GM21737 (cell line): ENCODE measurements at regions not wholly inside any gene's neighbourhood (a gene's known extent, or its start where the extent isn't known, plus 50 kb on each side); places are given as distances from the start of the nearest gene placed in this dataset.

ENCODE experiments used
- ATAC-seq: cut with Tn5 transposase; IDR thresholded peaks from one replicate; pipeline ENCODE4 v1.9.1; 2021; ENCODE audit warnings: mild to moderate bottlenecking, moderate library complexity; ENCODE audit not compliant: unreplicated experiment

GRCh38 chr13:50071379-50071778, 56.1 kb downstream of the KCNRG start:
- no peak for ATAC-seq

GRCh38 chr13:50072676-50073075, 57.4 kb downstream of the KCNRG start:
- ATAC-seq = no peak

GRCh38 chr13:50073340-50073739, 58.1 kb downstream of the KCNRG start:
- no peak for ATAC-seq

- ATAC-seq = no peak
Measured at GRCh38 chr13:50074843-50075242, 59.6 kb downstream of the KCNRG start.

GRCh38 chr13:50075619-50076097, 60.4 kb downstream of the KCNRG start:
- no peak for ATAC-seq

GRCh38 chr13:50077431-50077830, 62.2 kb downstream of the KCNRG start:
- no peak for ATAC-seq

- ATAC-seq = no peak
Measured at GRCh38 chr13:50078231-50078894, 63.1 kb downstream of the KCNRG start.

GRCh38 chr13:50078895-50079654, 63.8 kb downstream of the KCNRG start:
- ATAC-seq = no peak

- ATAC-seq = no peak
Measured at GRCh38 chr13:50079655-50080202, 64.5 kb downstream of the KCNRG start.

- no peak for ATAC-seq
Measured at GRCh38 chr13:50080203-50080910, 65.1 kb downstream of the KCNRG start.

GRCh38 chr13:50080911-50081678, 65.9 kb downstream of the KCNRG start:
- peak; percentile 22 for ATAC-seq

GRCh38 chr13:50081679-50082425, 66.6 kb downstream of the KCNRG start:
- peak; percentile 50 for ATAC-seq

GRCh38 chr13:50082426-50083281, 67.4 kb downstream of the KCNRG start:
- peak; percentile 57 for ATAC-seq

GRCh38 chr13:50085063-50085462, 69.8 kb downstream of the KCNRG start:
- ATAC-seq = no peak

GRCh38 chr13:50089633-50090032, 74.4 kb downstream of the KCNRG start:
- ATAC-seq = no peak

GRCh38 chr13:50090211-50090610, 75.0 kb downstream of the KCNRG start:
- no peak for ATAC-seq

GRCh38 chr13:50094615-50095293, 79.5 kb downstream of the KCNRG start:
- no peak for ATAC-seq

GRCh38 chr13:50098693-50099092, 83.4 kb downstream of the KCNRG start:
- no peak for ATAC-seq
